NCI-H2029 treated with DMSO at 0.1 percent for 48 hours (cell line): ENCODE measurements at regions not wholly inside any gene's neighbourhood (a gene's known extent, or its start where the extent isn't known, plus 50 kb on each side); places are given as distances from the start of the nearest gene placed in this dataset.
"Not testable (repeated sequence)": the region's sequence is repeated elsewhere in the genome, so short reads cannot be mapped to it uniquely, and the experiment has no call there.

ENCODE experiments used
- DNase-seq: peaks from one replicate; lab custom pipeline; 2025; lab: John Stamatoyannopoulos, UW

- no peak for DNase-seq
Observed at GRCh38 chr20:52008874-52009273, 182.7 kb downstream of the ZFP64 start.

- no peak for DNase-seq
Observed at GRCh38 chr20:52004715-52005114, 186.9 kb downstream of the ZFP64 start.

GRCh38 chr20:52004018-52004417 is 187.6 kb downstream of the ZFP64 start:
- DNase-seq = no peak

GRCh38 chr20:52003415-52003814 is 188.2 kb downstream of the ZFP64 start:
- no peak for DNase-seq

- no peak for DNase-seq
Observed at GRCh38 chr20:52001999-52002666, 189.4 kb downstream of the ZFP64 start.

GRCh38 chr20:51997281-51997936 is 194.2 kb downstream of the ZFP64 start:
- not testable (repeated sequence) for DNase-seq

GRCh38 chr20:51995551-51995951 is 193.2 kb upstream of the SALL4 start:
- no peak for DNase-seq

GRCh38 chr20:51994751-51995417 is 192.6 kb upstream of the SALL4 start:
- no peak for DNase-seq

- no peak for DNase-seq
Observed at GRCh38 chr20:51987812-51988211, 185.5 kb upstream of the SALL4 start.

- no peak for DNase-seq
Observed at GRCh38 chr20:51985013-51985415, 182.7 kb upstream of the SALL4 start.

- DNase-seq = no peak
Observed at GRCh38 chr20:51980277-51980676, 178.0 kb upstream of the SALL4 start.

- no peak for DNase-seq
Observed at GRCh38 chr20:51979226-51979625, 176.9 kb upstream of the SALL4 start.

- DNase-seq = no peak
Observed at GRCh38 chr20:51978070-51978501, 175.8 kb upstream of the SALL4 start.

GRCh38 chr20:51972056-51972455 is 169.7 kb upstream of the SALL4 start:
- no peak for DNase-seq

- DNase-seq = no peak
Observed at GRCh38 chr20:51970858-51971257, 168.5 kb upstream of the SALL4 start.

- DNase-seq = no peak
Observed at GRCh38 chr20:51969191-51969590, 166.9 kb upstream of the SALL4 start.

- DNase-seq = no peak
Observed at GRCh38 chr20:51968151-51968550, 165.8 kb upstream of the SALL4 start.

- no peak for DNase-seq
Observed at GRCh38 chr20:51966296-51966971, 164.1 kb upstream of the SALL4 start.

- no peak for DNase-seq
Observed at GRCh38 chr20:51961964-51962761, 159.8 kb upstream of the SALL4 start.

GRCh38 chr20:51960047-51960675 is 157.8 kb upstream of the SALL4 start:
- DNase-seq = no peak

- DNase-seq = no peak
Observed at GRCh38 chr20:51959066-51959542, 156.8 kb upstream of the SALL4 start.
